ENCODE measurements at regions not wholly inside any gene's neighbourhood (a gene's known extent, or its start where the extent isn't known, plus 50 kb on each side); places are given as distances from the start of the nearest gene placed in this dataset.
"Not testable (repeated sequence)": the region's sequence is repeated elsewhere in the genome, so short reads cannot be mapped to it uniquely, and the experiment has no call there.

DNA sequence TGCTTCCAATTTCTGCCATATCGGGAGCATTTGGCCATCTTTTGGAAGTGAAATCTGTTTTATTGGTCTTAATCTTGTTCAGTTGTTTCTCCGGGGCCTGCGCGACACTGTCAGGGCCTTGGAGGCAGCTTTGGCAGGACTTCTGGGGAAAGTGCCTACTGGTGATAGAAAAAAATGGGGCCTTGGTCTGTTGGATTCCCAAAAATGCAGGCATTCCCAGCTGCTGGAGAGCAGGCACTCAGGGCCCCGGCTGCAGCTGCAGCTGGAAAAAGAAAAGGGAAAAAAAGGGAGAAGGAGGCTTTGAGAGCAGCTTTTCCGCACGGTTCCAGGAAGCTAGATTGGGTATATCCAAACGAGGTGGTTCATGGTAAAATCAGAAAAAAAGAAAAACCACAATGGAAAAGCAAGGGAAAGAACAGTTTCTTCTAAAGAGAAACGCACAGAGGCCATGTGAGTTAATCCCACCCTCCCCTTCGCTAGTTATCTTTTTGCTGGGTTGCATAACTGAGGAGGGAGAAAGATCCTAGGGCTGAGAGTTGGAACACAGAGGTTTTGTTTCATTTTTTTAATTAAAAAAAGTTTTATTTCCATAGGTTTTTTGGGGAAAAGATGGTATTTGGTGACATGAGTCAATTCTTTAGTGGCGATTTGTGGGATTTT lies 134.7 kb upstream of the RFLNA start:
- 74% methylated on average over 11 of the region's 11 CpGs for WGBS (ENCODE audit: missing lambda C conversion rate)
- H3K27ac ChIP-seq: no peak overlapping the region
- no peak for ATAC-seq
- H3K4me2 ChIP-seq: no peak overlapping the region
- DNase-seq (ENCODE audit: low read depth in 1 of 2, low spot score in 1 of 2): no peak
- no peaks in the 10 kb centered on the region for H3K4me1 ChIP-seq
- peaks cover 5% of the 10 kb centered on the region; the same call in 1 of the 3 replicates for H3K9me3 ChIP-seq
- POLR2A ChIA-PET: no interaction called here
- CTCF ChIA-PET: interaction anchor here (1.9 kb wide), 1 partner anchor 15 kb away, joined by 4 read pairs; no protein-coding TSS in a partner anchor
- H3K4me3 ChIP-seq: no peak overlapping the region
- no peak for FAIRE-seq
- TF ChIP-seq, protein P1, sequence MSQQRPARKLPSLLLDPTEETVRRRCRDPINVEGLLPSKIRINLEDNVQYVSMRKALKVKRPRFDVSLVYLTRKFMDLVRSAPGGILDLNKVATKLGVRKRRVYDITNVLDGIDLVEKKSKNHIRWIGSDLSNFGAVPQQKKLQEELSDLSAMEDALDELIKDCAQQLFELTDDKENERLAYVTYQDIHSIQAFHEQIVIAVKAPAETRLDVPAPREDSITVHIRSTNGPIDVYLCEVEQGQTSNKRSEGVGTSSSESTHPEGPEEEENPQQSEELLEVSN (IDR thresholded peaks at IDR 0.05; ENCODE audit: borderline replicate concordance, low read depth): no peak
- no peak for TF ChIP-seq JUN (IDR thresholded peaks at IDR 0.05)
- no peak for TF ChIP-seq TP53 (CRISPR knock-in tag; IDR thresholded peaks at IDR 0.05)
- TF ChIP-seq ZC3H11A (IDR thresholded peaks at IDR 0.05): no peak
- no peak for TF ChIP-seq ATOH8 (CRISPR knock-in tag; IDR thresholded peaks at IDR 0.05; ENCODE audit: low read depth)
- no peak for TF ChIP-seq NPAS2 (CRISPR knock-in tag; IDR thresholded peaks at IDR 0.05; ENCODE audit: borderline replicate concordance)
- TF ChIP-seq, protein P2, sequence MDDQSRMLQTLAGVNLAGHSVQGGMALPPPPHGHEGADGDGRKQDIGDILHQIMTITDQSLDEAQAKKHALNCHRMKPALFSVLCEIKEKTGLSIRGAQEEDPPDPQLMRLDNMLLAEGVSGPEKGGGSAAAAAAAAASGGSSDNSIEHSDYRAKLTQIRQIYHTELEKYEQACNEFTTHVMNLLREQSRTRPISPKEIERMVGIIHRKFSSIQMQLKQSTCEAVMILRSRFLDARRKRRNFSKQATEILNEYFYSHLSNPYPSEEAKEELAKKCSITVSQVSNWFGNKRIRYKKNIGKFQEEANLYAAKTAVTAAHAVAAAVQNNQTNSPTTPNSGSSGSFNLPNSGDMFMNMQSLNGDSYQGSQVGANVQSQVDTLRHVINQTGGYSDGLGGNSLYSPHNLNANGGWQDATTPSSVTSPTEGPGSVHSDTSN (IDR thresholded peaks at IDR 0.05): no peak
- TF ChIP-seq MYC (IDR thresholded peaks at IDR 0.05; ENCODE audit: borderline replicate concordance, low read length): no peak
- TF ChIP-seq, protein P3, sequence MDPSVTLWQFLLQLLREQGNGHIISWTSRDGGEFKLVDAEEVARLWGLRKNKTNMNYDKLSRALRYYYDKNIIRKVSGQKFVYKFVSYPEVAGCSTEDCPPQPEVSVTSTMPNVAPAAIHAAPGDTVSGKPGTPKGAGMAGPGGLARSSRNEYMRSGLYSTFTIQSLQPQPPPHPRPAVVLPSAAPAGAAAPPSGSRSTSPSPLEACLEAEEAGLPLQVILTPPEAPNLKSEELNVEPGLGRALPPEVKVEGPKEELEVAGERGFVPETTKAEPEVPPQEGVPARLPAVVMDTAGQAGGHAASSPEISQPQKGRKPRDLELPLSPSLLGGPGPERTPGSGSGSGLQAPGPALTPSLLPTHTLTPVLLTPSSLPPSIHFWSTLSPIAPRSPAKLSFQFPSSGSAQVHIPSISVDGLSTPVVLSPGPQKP (IDR thresholded peaks at IDR 0.05; ENCODE audit: low read depth, low read length): no peak
- no peak for TF ChIP-seq FOSB (CRISPR knock-in tag; IDR thresholded peaks at IDR 0.05)

DNA sequence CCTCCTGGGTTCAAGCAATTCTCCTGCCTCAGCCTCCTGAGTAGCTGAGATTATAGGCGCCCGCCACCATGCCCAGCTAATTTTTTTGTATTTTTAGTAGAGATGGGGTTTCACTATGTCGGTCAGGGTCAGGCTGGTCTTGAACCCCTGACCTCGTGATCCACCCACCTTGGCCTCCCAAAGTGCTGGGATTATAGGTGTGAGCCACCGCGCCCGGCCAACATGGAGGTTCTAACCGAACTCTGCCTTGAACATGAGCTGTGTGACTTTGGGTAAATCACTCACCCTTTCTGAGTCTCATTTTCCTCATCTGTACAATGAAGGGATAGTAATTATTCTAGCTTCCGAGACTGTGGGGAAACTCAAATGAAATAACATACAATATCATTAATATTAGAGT lies 133.5 kb upstream of the RFLNA start:
- H3K27ac ChIP-seq; DNase-seq (ENCODE audit: low read depth in 1 of 2, low spot score in 1 of 2); H3K4me3 ChIP-seq; H3K4me2 ChIP-seq; H3K9me3 ChIP-seq; H3K4me1 ChIP-seq; FAIRE-seq; POLR2A ChIA-PET; ATAC-seq: not testable (repeated sequence)
- WGBS (ENCODE audit: missing lambda C conversion rate): 62% methylated on average over 9 of the region's 9 CpGs
- CTCF ChIA-PET: interaction anchor here (0.7 kb wide), 1 partner anchor 124 kb away, joined by 3 read pairs; no protein-coding TSS in a partner anchor

GRCh38 chr12:124162151-124163110 lies 132.5 kb upstream of the RFLNA start:
- 47% methylated on average over 6 of the region's 6 CpGs for WGBS (ENCODE audit: missing lambda C conversion rate)
- FAIRE-seq: no peak
- no peak overlapping the region for H3K27ac ChIP-seq
- TF ChIP-seq RAD21 (conservative IDR thresholded peaks at IDR 0.05 in 1 of 2, IDR thresholded peaks at IDR 0.05 in 1 of 2) (peak in 1 of 2 experiments; percentile 13; a peak in 2 of 5 replicates), NFE2L2 (conservative IDR thresholded peaks at IDR 0.05; ENCODE audit: low read length) (no peak)
- ChIA-PET CTCF (interaction anchor here (0.5 kb wide), 1 partner anchor 608 kb away, joined by 3 read pairs; no protein-coding TSS in a partner anchor), POLR2A (no interaction called here)
- H3K4me2 ChIP-seq: no peak overlapping the region
- no peak for ATAC-seq
- no peaks in the 10 kb centered on the region for H3K4me1 ChIP-seq
- no peak overlapping the region for H3K4me3 ChIP-seq
- H3K9me3 ChIP-seq: peaks cover 5% of the 10 kb centered on the region; the same call in 2 of the 3 replicates
- peak in 1 of 2 experiments; percentile 12 for DNase-seq (ENCODE audit: low read depth in 1 of 2, low spot score in 1 of 2)
